ENCODE measurements at regions not wholly inside any gene's neighbourhood (a gene's known extent, or its start where the extent isn't known, plus 50 kb on each side); places are given as distances from the start of the nearest gene placed in this dataset.

GRCh38 chr7:32158076-32158475, 87.9 kb upstream of the PDE1C start:
- TF ChIP-seq TCF12 (IDR thresholded peaks at IDR 0.05; ENCODE audit: low read depth, low read length), result no peak
- no peak for TF ChIP-seq NBN (IDR thresholded peaks at IDR 0.05)
- TF ChIP-seq CTCF (IDR thresholded peaks at IDR 0.05 in 2 of 3, conservative IDR thresholded peaks at IDR 0.05 in 1 of 3; ENCODE audit: control insufficient read depth in 2 of 3, extremely low read depth in 1 of 3, insufficient read depth in 1 of 3, low read depth in 3 of 3, low read length in 3 of 3), result no peak
- TF ChIP-seq SUPT20H (IDR thresholded peaks at IDR 0.05; ENCODE audit: borderline replicate concordance, control insufficient read depth, low read depth, low read length), result no peak
- TF ChIP-seq RBBP5 (conservative IDR thresholded peaks at IDR 0.05), result no peak
- TF ChIP-seq E2F8 (IDR thresholded peaks at IDR 0.05; ENCODE audit: low read depth, partially characterized antibody), result no peak
- no peak for TF ChIP-seq CREB1 (IDR thresholded peaks at IDR 0.05; ENCODE audit: low read depth)
- TF ChIP-seq ETV6 (conservative IDR thresholded peaks at IDR 0.05 in 1 of 2, IDR thresholded peaks at IDR 0.05 in 1 of 2; ENCODE audit: borderline replicate concordance in 1 of 2, low read depth in 1 of 2), result no peak
- no peak for TF ChIP-seq JUNB (IDR thresholded peaks at IDR 0.05)
- no peak for TF ChIP-seq ZNF384 (IDR thresholded peaks at IDR 0.05; ENCODE audit: borderline replicate concordance, low read depth, low read length)
- TF ChIP-seq SRF (IDR thresholded peaks at IDR 0.05; ENCODE audit: low read depth in 2 of 2, low read length in 2 of 2), result no peak
- no peak for TF ChIP-seq ZNF274 (IDR thresholded peaks at IDR 0.05; ENCODE audit: insufficient read depth, insufficient read length)
